Ectodermal cell (in vitro differentiated cells): ENCODE measurements at regions not wholly inside any gene's neighbourhood (a gene's known extent, or its start where the extent isn't known, plus 50 kb on each side); places are given as distances from the start of the nearest gene placed in this dataset.

Experiments used
- H3K27ac ChIP-seq: 2 replicates; pipeline ENCODE4 v1.7.0; 2013; ENCODE audit warnings: mild to moderate bottlenecking, low read depth, low read length; ENCODE audit not compliant: insufficient read depth, poor library complexity, severe bottlenecking
- H3K27me3 ChIP-seq: 2 replicates; pipeline ENCODE4 v1.7.0; 2013; ENCODE audit warnings: mild to moderate bottlenecking, low read length; ENCODE audit not compliant: insufficient read depth, control insufficient read depth, poor library complexity, severe bottlenecking
- H3K36me3 ChIP-seq: one replicate; pipeline ENCODE4 v1.7.0; 2013; ENCODE audit warnings: low read length; ENCODE audit not compliant: control insufficient read depth, insufficient read depth
- H3K4me1 ChIP-seq: one replicate; pipeline ENCODE4 v1.7.0; 2013; ENCODE audit warnings: low read length; ENCODE audit not compliant: control insufficient read depth, insufficient read depth
- H3K4me3 ChIP-seq: 2 replicates; pipeline ENCODE4 v1.7.0; 2013; ENCODE audit warnings: low read depth, low read length, control low read depth; ENCODE audit not compliant: insufficient read depth
- H3K9me3 ChIP-seq: 2 replicates; pipeline ENCODE4 v1.7.0; 2013; ENCODE audit warnings: mild to moderate bottlenecking, low read length, moderate library complexity; ENCODE audit not compliant: control insufficient read depth
- WGBS, 2 experiments: methylation state at CpG; one replicate each; pipeline ENCODE4 v1.1.7; 2013; ENCODE audit warnings: missing lambda C conversion rate in 2 of 2; 5-methylcytosine and 5-hydroxymethylcytosine counted together

DNA sequence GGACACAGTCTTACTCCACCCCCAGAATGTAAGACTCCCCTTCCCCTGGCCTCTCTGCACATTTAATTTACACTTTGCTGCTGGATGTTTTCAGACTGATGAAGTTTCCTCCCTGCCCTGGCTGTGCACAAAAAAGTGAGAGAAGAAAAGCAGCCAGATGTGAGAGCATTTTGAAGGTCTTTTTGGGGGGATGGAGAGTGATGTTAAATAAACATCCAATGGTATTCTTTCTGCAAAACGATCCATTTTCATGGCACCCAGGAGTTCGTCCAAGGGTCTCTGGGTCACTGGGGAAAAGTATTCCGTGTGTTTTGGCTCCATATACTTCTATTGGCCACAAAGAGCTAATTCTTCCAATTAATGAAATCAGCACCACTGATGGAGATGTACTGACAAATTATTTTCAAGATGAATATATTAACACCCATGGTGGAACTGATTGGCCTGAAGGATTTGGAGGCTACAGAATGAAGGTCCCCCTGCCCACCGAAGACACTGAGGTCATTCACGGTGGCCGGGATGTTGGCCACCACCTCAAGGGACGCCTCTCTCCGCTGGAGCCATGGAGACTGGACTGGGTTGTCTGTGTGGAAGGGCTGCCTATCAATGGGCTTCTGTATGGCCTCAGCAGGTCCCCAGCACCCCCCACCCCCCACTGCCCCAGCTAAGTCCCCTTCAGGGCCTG is 107.6 kb upstream of the PKDCC start:
- Histone ChIP-seq H3K4me3 (no peak overlapping the region), H3K27me3 (no peaks in the 10 kb centered on the region), H3K36me3 (no peaks in the 10 kb centered on the region), H3K9me3 (no peaks in the 10 kb centered on the region), H3K4me1 (peaks cover 55% of the 10 kb centered on the region), H3K27ac (peak overlapping the region; percentile 20)
- WGBS, 2 experiments, result 49 to 55% methylated on average over 8 of the region's 8 CpGs

DNA sequence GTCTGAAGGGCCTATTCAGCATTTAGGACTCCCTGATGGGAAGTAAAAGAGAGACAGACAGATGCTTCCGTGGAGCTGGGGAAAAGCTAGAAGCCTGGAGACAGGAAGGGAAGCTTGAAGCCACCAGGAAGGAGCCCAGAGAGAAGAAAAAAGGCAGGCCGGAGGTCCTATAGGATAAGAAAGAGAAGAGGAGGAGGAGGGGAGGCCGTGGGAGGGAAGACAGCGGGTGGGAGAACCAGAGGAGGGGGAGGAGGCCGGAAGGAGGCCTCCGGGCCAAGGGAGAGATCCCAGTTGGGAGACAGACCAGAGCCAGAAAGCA is 107.1 kb upstream of the PKDCC start:
- H3K4me3 ChIP-seq, result no peak overlapping the region
- 7 to 9% methylated on average over 6 of the region's 6 CpGs for WGBS, 2 experiments
- H3K27ac ChIP-seq, result peak overlapping the region; percentile 20
- H3K36me3 ChIP-seq, result no peaks in the 10 kb centered on the region
- no peaks in the 10 kb centered on the region for H3K27me3 ChIP-seq
- no peaks in the 10 kb centered on the region for H3K9me3 ChIP-seq
- H3K4me1 ChIP-seq, result peaks cover 55% of the 10 kb centered on the region

DNA sequence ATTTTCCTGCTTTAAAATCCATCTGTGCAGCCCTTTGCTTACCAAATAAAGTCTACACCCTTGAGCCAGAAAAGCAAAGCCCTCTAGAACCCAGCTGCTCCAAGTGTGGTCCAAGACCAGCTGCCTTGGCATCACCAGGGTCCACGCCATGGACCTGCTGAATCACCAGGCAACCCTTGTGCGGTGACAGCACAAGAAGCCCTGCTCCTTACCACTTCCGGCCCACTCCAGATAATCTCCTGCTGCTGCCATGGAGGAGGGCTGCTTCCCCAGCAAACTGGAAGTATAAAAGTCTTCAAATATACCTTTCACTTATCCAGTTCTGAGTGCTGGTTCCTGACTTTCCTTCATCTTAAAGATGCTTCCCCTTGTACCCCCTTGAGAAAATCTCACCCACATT is 106.0 kb upstream of the PKDCC start:
- Histone ChIP-seq H3K9me3 (no peaks in the 10 kb centered on the region), H3K4me1 (peaks cover 46% of the 10 kb centered on the region), H3K4me3 (no peak overlapping the region), H3K27me3 (no peaks in the 10 kb centered on the region), H3K27ac (no peak overlapping the region), H3K36me3 (no peaks in the 10 kb centered on the region)
- WGBS, 2 experiments, result 92 to 93% methylated on average over 3 of the region's 3 CpGs

DNA sequence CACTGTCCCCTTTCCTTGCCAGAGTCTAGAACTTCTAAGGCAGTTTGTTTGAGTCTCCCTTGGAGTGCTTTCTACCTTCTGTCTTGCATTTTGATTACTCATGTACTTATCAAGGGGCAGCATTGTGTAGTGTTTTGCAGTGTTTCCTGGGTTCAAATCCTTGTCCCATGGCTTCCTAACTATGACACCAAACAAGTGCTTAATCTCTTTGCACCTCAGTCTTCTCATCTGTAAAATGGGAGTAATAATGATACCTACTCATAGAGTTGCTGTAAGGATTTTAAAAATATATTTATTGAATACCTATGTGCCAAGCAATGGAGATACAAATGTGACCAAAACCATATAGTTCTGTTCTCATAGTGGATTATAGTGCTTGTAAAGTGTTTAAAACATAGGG is 105.5 kb upstream of the PKDCC start:
- Histone ChIP-seq H3K27ac (no peak overlapping the region), H3K4me3 (no peak overlapping the region), H3K9me3 (no peaks in the 10 kb centered on the region), H3K27me3 (no peaks in the 10 kb centered on the region), H3K4me1 (peaks cover 46% of the 10 kb centered on the region), H3K36me3 (no peaks in the 10 kb centered on the region)

DNA sequence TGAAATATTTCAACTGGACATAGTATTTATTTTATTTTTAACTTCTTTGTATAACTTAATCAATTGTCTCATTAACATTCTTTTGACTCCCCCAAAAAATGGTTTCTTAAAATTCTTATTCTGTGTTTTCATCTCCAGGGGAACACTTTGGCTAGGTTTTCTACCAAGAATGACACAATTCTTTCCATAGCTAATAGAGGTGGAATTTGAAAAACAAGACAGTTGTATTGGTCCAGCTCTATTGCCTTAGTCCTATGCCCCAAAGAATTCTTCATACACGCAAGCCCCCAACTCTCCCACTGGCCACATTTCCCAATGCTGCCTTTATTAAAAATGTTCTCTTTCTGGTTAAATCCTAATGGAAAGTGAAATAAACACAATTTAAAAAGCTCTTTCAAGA is 104.7 kb upstream of the PKDCC start:
- H3K36me3 ChIP-seq, result no peaks in the 10 kb centered on the region

DNA sequence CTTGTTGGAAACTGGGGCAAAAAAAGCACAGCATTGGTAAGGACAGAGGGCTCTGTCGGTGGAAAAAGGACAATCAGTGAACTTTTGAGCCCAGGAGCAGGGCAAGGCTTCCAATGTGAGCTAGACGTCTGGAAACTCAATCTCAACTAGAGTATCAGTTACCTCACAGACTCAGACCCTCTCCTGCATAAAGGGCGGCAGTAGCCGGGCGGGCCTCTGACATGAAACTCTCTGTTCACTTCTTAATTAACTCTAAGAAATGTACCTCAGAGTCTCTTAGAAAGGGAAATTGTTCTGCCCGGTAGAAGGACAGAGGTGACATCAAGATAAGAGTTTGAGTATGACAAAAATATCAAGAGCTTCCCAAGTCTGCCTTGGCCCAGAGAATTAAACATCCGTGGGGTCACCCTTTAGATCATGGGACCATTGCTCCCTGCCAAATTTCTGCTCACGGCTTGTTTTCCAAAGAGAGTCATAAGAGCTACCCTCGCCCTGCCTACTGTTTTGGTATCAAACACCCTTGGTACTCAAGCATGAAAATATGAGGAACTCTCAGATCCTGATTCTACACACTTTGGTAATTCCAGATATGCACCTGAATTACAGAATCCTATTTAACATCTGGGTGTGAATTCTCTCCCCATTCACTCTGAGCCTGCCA is 103.5 kb upstream of the PKDCC start:
- Histone ChIP-seq H3K4me1 (peaks cover 45% of the 10 kb centered on the region), H3K36me3 (no peaks in the 10 kb centered on the region), H3K27ac (no peak overlapping the region), H3K4me3 (no peak overlapping the region), H3K9me3 (no peaks in the 10 kb centered on the region), H3K27me3 (no peaks in the 10 kb centered on the region)
- WGBS, 2 experiments, result 93 to 94% methylated on average over 9 of the region's 9 CpGs

More for the DNA sequence above, 104.7 kb upstream of the PKDCC start:
- Histone ChIP-seq H3K4me3 (no peak overlapping the region), H3K9me3 (no peaks in the 10 kb centered on the region), H3K4me1 (peaks cover 46% of the 10 kb centered on the region), H3K27ac (no peak overlapping the region), H3K27me3 (no peaks in the 10 kb centered on the region)
- WGBS, 2 experiments, result 86 to 100% methylated on average over 1 of the region's 1 CpG

DNA sequence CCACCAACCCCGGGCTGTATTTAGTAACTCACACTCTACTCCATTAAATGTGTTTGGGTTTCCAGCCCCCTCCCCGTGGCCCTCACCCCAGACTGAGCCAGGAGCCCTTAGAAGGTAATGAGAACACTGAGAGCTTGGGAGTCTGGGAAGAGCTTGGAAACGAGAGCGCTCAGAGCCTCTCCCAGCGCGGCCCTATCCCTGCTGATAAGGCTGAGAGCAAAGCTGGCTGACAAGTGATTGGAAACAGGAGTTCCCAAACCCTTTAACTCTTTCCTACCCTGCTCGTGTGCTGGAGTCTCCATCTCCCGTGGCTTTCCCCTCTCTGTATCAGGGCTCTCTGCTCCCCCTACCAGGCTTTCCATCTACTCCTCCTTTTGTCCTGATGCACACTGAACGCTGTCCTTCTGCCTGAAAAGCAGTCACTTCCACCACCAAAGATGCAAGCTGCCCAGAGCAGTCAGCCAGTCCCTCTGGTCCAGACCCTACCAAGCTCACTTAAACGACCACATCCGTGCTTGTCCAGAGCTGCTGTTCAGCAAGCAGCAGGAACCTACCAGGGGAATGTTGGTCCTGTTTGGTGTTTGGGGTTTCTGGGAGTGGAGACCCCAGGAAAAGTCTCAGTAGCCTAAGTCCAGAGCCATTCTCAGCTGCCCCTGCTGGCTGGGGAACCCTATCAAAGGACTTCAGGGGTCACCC is 100.0 kb upstream of the PKDCC start:
- Histone ChIP-seq H3K4me3 (no peak overlapping the region), H3K27me3 (no peaks in the 10 kb centered on the region), H3K36me3 (no peaks in the 10 kb centered on the region), H3K27ac (peak overlapping the region; percentile 80), H3K4me1 (peaks cover 39% of the 10 kb centered on the region), H3K9me3 (no peaks in the 10 kb centered on the region)
- 2 to 3% methylated on average over 11 of the region's 11 CpGs for WGBS, 2 experiments

DNA sequence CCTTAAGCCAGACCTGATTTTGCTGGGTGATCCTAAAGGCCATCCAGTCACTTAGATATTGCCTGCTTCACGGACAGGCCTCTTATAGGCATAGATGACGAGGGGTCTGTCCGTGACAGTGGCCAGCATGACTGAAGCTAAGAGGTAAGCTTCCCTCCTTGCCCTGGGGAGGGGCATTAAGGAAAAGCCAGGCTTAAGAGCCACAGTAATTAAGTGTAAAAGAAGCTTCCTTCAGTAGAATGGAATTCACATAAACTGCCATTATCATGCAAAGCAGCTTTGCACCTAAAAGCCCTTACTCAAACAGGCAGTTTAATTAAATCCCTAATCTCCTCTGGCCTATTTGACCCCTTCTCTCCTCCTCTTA is 99.4 kb upstream of the PKDCC start:
- Histone ChIP-seq H3K27ac (peak overlapping the region; percentile 80), H3K36me3 (no peaks in the 10 kb centered on the region), H3K27me3 (no peaks in the 10 kb centered on the region), H3K4me3 (no peak overlapping the region), H3K4me1 (peaks cover 40% of the 10 kb centered on the region), H3K9me3 (no peaks in the 10 kb centered on the region)
- WGBS, 2 experiments, result 9 to 10% methylated on average over 3 of the region's 3 CpGs

DNA sequence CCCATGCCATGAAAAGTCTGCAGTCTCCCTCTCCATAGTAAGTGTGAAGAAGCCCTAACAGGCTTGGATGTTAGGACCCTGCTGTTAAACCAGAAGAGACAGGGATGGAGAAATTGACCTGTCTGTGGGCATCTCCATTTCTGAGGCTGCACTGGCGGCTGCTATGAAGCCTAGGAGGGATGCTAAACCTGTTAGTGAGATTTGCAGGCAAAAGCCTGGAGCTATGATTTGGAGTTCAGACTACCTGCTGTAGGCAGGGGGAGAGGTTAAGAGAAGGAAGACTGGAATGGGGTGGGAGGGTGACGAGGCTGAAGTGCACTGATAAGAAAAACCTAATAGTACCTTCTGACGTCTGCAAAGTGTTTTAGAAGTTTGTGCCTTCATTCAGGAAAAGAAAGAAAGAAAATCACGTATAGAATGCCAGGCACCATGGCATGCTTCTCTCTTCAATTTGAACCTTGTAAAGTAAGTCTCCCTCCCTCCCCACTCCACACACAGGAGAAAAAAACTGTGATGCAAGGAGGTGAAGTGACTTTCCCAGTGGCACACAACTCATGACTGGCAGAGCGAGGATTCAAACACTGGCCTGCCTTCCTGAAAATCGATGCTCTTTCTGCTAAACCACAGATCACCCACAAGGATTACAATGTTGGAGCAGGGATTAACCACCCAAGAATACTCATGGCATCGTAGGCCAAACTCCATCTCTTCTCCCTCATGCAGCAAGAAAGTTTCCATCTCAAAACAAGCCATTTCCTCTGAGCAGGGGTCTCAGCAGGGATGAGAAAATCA is 98.5 kb upstream of the PKDCC start:
- peak overlapping the region; percentile 65 for H3K27ac ChIP-seq
- peaks cover 49% of the 10 kb centered on the region for H3K4me1 ChIP-seq
- no peaks in the 10 kb centered on the region for H3K9me3 ChIP-seq
- no peaks in the 10 kb centered on the region for H3K36me3 ChIP-seq
- WGBS, 2 experiments, result 58 to 62% methylated on average over 6 to 7 of the region's 7 CpGs
- no peak overlapping the region for H3K4me3 ChIP-seq
- no peaks in the 10 kb centered on the region for H3K27me3 ChIP-seq
